HFF-Myc (cell line): ENCODE measurements at regions not wholly inside any gene's neighbourhood (a gene's known extent, or its start where the extent isn't known, plus 50 kb on each side); places are given as distances from the start of the nearest gene placed in this dataset.

Source experiments
- DNase-seq: peaks from one replicate; pipeline ENCODE4 v3.0.0-alpha.2; 2011; ENCODE audit warnings: low read depth; ENCODE audit errors: extremely low read depth
- H3K4me3 ChIP-seq: replicated peaks from 2 replicates; pipeline ENCODE4 v1.5.1; 2011; ENCODE audit warnings: low read depth, mild to moderate bottlenecking, control low read depth, low read length
- CTCF ChIP-seq: IDR thresholded peaks from 2 replicates; pipeline ENCODE4 v1.5.1; 2012; ENCODE audit warnings: mild to moderate bottlenecking, low read depth, low read length, control low read depth; ENCODE audit errors: missing control alignments

- TF ChIP-seq CTCF, result no peak
- no peak overlapping the region for H3K4me3 ChIP-seq
- no peak for DNase-seq
Measured at GRCh38 chrX:5586726-5587125, 641.9 kb downstream of the NLGN4X start.

GRCh38 chrX:5575407-5575806 lies 653.3 kb downstream of the NLGN4X start:
- no peak for TF ChIP-seq CTCF
- DNase-seq, result no peak
- H3K4me3 ChIP-seq, result no peak overlapping the region

DNA sequence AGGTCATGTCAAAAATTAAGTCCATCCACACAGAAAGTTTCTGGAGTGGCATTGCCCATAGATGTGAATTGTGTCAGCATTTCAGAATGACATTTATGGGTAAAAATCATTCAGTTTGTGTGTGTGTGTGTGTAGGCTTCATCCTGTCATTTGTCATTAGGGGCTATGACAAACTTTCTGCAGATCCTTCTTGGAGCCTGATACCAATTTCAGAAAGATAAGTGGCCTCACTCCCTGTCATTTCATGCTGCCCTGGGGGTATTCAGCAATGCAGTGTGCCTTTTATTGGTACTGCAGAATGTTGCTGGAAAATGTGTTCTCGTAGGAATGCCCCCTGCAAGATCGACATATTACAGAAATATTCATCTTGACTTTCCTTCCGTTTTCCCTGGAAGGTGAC lies 659.7 kb downstream of the NLGN4X start:
- DNase-seq, result no peak
- H3K4me3 ChIP-seq, result no peak overlapping the region
- no peak for TF ChIP-seq CTCF

DNA sequence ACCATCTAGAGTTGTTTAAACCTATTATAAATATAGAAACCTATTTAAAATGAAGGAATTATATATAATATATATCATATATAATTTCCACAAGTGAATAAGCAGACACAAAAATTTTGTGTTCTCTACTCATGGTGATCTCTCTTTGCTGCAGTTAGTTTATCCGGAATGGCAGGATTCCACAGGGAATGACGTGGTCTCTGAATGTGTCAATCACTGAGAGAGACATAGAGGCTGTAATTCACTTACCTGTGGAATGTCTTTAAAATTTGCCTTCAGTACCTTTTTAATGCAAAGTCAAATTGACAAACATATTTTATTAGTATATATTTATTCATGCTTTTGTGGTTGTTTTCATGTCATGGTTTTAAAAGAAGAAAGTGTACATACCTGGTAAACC lies 669.3 kb downstream of the NLGN4X start:
- H3K4me3 ChIP-seq, result no peak overlapping the region
- DNase-seq, result no peak
- no peak for TF ChIP-seq CTCF

GRCh38 chrX:5549512-5549911 lies 679.2 kb downstream of the NLGN4X start:
- no peak for TF ChIP-seq CTCF
- no peak for DNase-seq
- no peak overlapping the region for H3K4me3 ChIP-seq

GRCh38 chrX:5537098-5537497 lies 691.6 kb downstream of the NLGN4X start:
- no peak for DNase-seq
- no peak for TF ChIP-seq CTCF

DNA sequence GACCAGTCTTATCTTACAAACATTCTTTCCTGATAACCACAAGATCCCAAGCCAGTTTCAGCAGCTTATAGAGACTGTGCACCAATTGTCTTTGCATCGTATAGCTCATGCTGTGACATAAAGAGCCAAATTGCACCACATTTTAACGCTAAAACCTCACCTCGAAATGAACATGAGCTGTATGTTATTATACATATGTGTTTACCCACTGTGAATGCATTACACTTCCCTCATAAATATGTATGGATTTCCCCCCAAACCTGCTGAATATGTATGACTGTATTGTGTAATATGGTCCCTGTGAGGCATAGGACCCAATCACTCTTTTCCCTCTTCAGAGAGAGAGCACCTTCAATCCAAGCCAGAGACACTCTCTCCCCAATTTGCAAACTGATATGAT lies 692.4 kb downstream of the NLGN4X start:
- no peak overlapping the region for H3K4me3 ChIP-seq
- no peak for TF ChIP-seq CTCF
- no peak for DNase-seq

More at GRCh38 chrX:5537098-5537497, 691.6 kb downstream of the NLGN4X start:
- H3K4me3 ChIP-seq, result no peak overlapping the region
